ENCODE measurements at regions not wholly inside any gene's neighbourhood (a gene's known extent, or its start where the extent isn't known, plus 50 kb on each side); places are given as distances from the start of the nearest gene placed in this dataset.

GRCh38 chr7:93018716-93019115 is 99.1 kb downstream of the SAMD9 start:
- Histone ChIP-seq H3K4me1 (ENCODE audit: control insufficient read depth, insufficient read depth, low read length) (no peaks in the 10 kb centered on the region), H3K27me3 (ENCODE audit: control insufficient read depth, insufficient read depth, low read length, poor library complexity, severe bottlenecking) (no peaks in the 10 kb centered on the region), H3K4me3 (ENCODE audit: low read length) (no peak overlapping the region), H3K9ac (ENCODE audit: extremely low read depth, low read length, poor library complexity, severe bottlenecking) (no peak overlapping the region), H3K36me3 (ENCODE audit: control insufficient read depth, insufficient read depth, low read length) (no peaks in the 10 kb centered on the region), H3K27ac (ENCODE audit: low read depth, low read length) (no peak overlapping the region), H3K9me3 (ENCODE audit: control insufficient read depth, low read length) (no peaks in the 10 kb centered on the region)
- H3K4me1 Mint-ChIP-seq, result peaks cover 10% of the 10 kb centered on the region
- no peak overlapping the region for H3K4me3 Mint-ChIP-seq
- H3K36me3 Mint-ChIP-seq (ENCODE audit: low read depth), result no peaks in the 10 kb centered on the region
- peaks cover 10% of the 10 kb centered on the region for H3K9me3 Mint-ChIP-seq
- peaks cover 28% of the 10 kb centered on the region for H3K27me3 Mint-ChIP-seq (ENCODE audit: insufficient read depth)
- 89 to 100% methylated on average over 1 to 2 of the region's 2 CpGs for WGBS, 2 experiments (ENCODE audit: insufficient coverage in 1 of 2, insufficient read length in 1 of 2)
- no peak overlapping the region for H3K27ac Mint-ChIP-seq
- TF ChIP-seq CTCF (conservative IDR thresholded peaks at IDR 0.05), result no peak
- no peak for DNase-seq

GRCh38 chr7:93016681-93017381 is 100.9 kb downstream of the SAMD9 start:
- WGBS, 2 experiments (ENCODE audit: insufficient coverage in 1 of 2, insufficient read length in 1 of 2), result 86 to 95% methylated on average over 7 to 8 of the region's 8 CpGs
- Mint-ChIP-seq H3K4me3 (no peak overlapping the region), H3K9me3 (no peaks in the 10 kb centered on the region), H3K36me3 (ENCODE audit: low read depth) (no peaks in the 10 kb centered on the region), H3K4me1 (peaks cover 10% of the 10 kb centered on the region), H3K27me3 (ENCODE audit: insufficient read depth) (peaks cover 31% of the 10 kb centered on the region), H3K27ac (no peak overlapping the region)
- H3K27ac ChIP-seq (ENCODE audit: low read depth, low read length), result no peak overlapping the region
- no peak for DNase-seq
- no peaks in the 10 kb centered on the region for H3K4me1 ChIP-seq (ENCODE audit: control insufficient read depth, insufficient read depth, low read length)
- TF ChIP-seq CTCF (conservative IDR thresholded peaks at IDR 0.05), result no peak
- H3K27me3 ChIP-seq (ENCODE audit: control insufficient read depth, insufficient read depth, low read length, poor library complexity, severe bottlenecking), result peaks cover 6% of the 10 kb centered on the region
- no peak overlapping the region for H3K4me3 ChIP-seq (ENCODE audit: low read length)
- no peak overlapping the region for H3K9ac ChIP-seq (ENCODE audit: extremely low read depth, low read length, poor library complexity, severe bottlenecking)
- H3K36me3 ChIP-seq (ENCODE audit: control insufficient read depth, insufficient read depth, low read length), result no peaks in the 10 kb centered on the region
- no peaks in the 10 kb centered on the region for H3K9me3 ChIP-seq (ENCODE audit: control insufficient read depth, low read length)

GRCh38 chr7:93015779-93016481 is 101.8 kb downstream of the SAMD9 start:
- H3K27ac ChIP-seq (ENCODE audit: low read depth, low read length), result peak overlapping the region; percentile 22
- Mint-ChIP-seq H3K36me3 (ENCODE audit: low read depth) (no peaks in the 10 kb centered on the region), H3K9me3 (no peaks in the 10 kb centered on the region), H3K27me3 (ENCODE audit: insufficient read depth) (peaks cover 31% of the 10 kb centered on the region), H3K4me1 (peaks cover 16% of the 10 kb centered on the region), H3K4me3 (no peak overlapping the region), H3K27ac (no peak overlapping the region)
- H3K36me3 ChIP-seq (ENCODE audit: control insufficient read depth, insufficient read depth, low read length), result no peaks in the 10 kb centered on the region
- no peak overlapping the region for H3K4me3 ChIP-seq (ENCODE audit: low read length)
- H3K9me3 ChIP-seq (ENCODE audit: control insufficient read depth, low read length), result no peaks in the 10 kb centered on the region
- peaks cover 6% of the 10 kb centered on the region for H3K27me3 ChIP-seq (ENCODE audit: control insufficient read depth, insufficient read depth, low read length, poor library complexity, severe bottlenecking)
- no peaks in the 10 kb centered on the region for H3K4me1 ChIP-seq (ENCODE audit: control insufficient read depth, insufficient read depth, low read length)
- H3K9ac ChIP-seq (ENCODE audit: extremely low read depth, low read length, poor library complexity, severe bottlenecking), result no peak overlapping the region
- WGBS, 2 experiments (ENCODE audit: insufficient coverage in 1 of 2, insufficient read length in 1 of 2), result 72 to 82% methylated on average over 4 to 5 of the region's 5 CpGs
- TF ChIP-seq CTCF (conservative IDR thresholded peaks at IDR 0.05), result no peak
- DNase-seq, result no peak

All from endodermal cell (in vitro differentiated cells).